MM.1S (cell line): ENCODE measurements at regions not wholly inside any gene's neighbourhood (a gene's known extent, or its start where the extent isn't known, plus 50 kb on each side); places are given as distances from the start of the nearest gene placed in this dataset.

Source experiments
- DNase-seq: peaks from one replicate; pipeline ENCODE4 v3.0.0-alpha.2; 2015
- H2AFZ ChIP-seq: fragments of 300-600 bp; sonication (generic); 2 replicates; pipeline ENCODE4 v1.6.0; 2016; ENCODE audit warnings: antibody characterized with exemption, low read length
- H3F3A ChIP-seq: fragments of 300-600 bp; sonication (generic); 2 replicates; pipeline ENCODE4 v1.6.1; 2016; ENCODE audit warnings: mild to moderate bottlenecking, antibody characterized with exemption, low read length, moderate library complexity, mixed read lengths; ENCODE audit not compliant: insufficient read depth
- H3K27ac ChIP-seq: fragments of 300-600 bp; sonication (generic); 2 replicates; pipeline ENCODE4 v1.5.1; 2016; ENCODE audit warnings: mild to moderate bottlenecking, low read length
- H3K27me3 ChIP-seq: fragments of 300-600 bp; sonication (generic); replicated peaks from 2 replicates; pipeline ENCODE4 v1.6.0; 2016; ENCODE audit warnings: low read length; ENCODE audit not compliant: insufficient read depth
- H3K36me3 ChIP-seq: fragments of 300-600 bp; sonication (generic); replicated peaks from 2 replicates; pipeline ENCODE4 v1.6.1; 2016; ENCODE audit warnings: mild to moderate bottlenecking, low read length, mixed read lengths; ENCODE audit not compliant: insufficient read depth
- H3K4me1 ChIP-seq: fragments of 300-600 bp; sonication (generic); 2 replicates; pipeline ENCODE4 v1.6.1; 2016; ENCODE audit warnings: low read length, mixed read lengths
- H3K4me2 ChIP-seq: fragments of 300-600 bp; sonication (generic); 2 replicates; pipeline ENCODE4 v1.6.0; 2016; ENCODE audit warnings: low read depth, low read length
- H3K4me3 ChIP-seq: fragments of 300-600 bp; sonication (generic); 2 replicates; pipeline ENCODE4 v1.5.1; 2016; ENCODE audit warnings: low read length, mixed read lengths
- H3K79me2 ChIP-seq: fragments of 300-600 bp; sonication (generic); 2 replicates; pipeline ENCODE4 v1.6.1; 2016; ENCODE audit warnings: mixed run types, low read length, mixed read lengths
- H3K9ac ChIP-seq: fragments of 300-600 bp; sonication (generic); 2 replicates; pipeline ENCODE4 v1.6.1; 2016; ENCODE audit warnings: low read length, mixed read lengths
- H3K9me2 ChIP-seq: fragments of 300-600 bp; sonication (generic); replicated peaks from 2 replicates; pipeline ENCODE4 v1.6.1; 2016; ENCODE audit warnings: mild to moderate bottlenecking, low read length, mixed read lengths; ENCODE audit not compliant: insufficient read depth
- H3K9me3 ChIP-seq: fragments of 300-600 bp; sonication (generic); replicated peaks from 2 replicates; pipeline ENCODE4 v1.6.1; 2016; ENCODE audit warnings: mild to moderate bottlenecking, low read length, mixed read lengths; ENCODE audit not compliant: insufficient read depth
- H4K20me1 ChIP-seq: fragments of 300-600 bp; sonication (generic); 2 replicates; pipeline ENCODE4 v1.6.1; 2016; ENCODE audit warnings: mild to moderate bottlenecking, low read length, moderate library complexity, mixed read lengths; ENCODE audit not compliant: insufficient read depth
- EZH2 ChIP-seq: fragments of 300-600 bp; sonication (generic); optimal IDR thresholded peaks from 2 replicates; pipeline ENCODE3; 2017; ENCODE audit warnings: low read depth, mild to moderate bottlenecking, antibody characterized with exemption, low read length, mixed read lengths
- EZH2phosphoT487 ChIP-seq: fragments of 300-600 bp; sonication (generic); IDR thresholded peaks from 2 replicates; pipeline ENCODE4 v1.6.1; 2018; ENCODE audit warnings: antibody characterized with exemption, low read length
- TF ChIP-seq, protein P1 (sequence below): fragments of 300-600 bp; sonication (generic); IDR thresholded peaks from 2 replicates; pipeline ENCODE4 v1.5.1; 2016; ENCODE audit warnings: antibody characterized with exemption, low read length, mixed read lengths

DNA sequence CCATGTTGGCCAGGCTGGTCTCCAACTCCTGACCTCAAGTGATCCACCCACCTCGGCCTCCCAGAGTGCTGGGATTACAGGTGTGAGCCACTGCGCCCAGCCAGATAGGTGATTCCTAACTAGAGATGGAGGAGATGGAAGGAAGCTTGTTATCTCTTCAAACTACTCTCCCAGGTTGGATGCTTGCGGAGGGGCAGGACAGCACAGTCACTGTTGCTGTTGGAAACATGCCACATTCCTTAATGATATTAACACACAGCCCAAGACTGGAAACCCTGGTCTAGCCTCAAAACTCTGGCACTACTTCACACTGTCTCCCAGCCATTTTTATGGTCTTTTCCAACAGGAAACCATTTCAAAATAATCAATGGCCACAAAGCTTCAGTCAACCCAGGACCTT, 468.8 kb upstream of the NRP1 start:
- TF ChIP-seq EZH2phosphoT487 (no peak), EZH2 (no peak)
- TF ChIP-seq, protein P1, sequence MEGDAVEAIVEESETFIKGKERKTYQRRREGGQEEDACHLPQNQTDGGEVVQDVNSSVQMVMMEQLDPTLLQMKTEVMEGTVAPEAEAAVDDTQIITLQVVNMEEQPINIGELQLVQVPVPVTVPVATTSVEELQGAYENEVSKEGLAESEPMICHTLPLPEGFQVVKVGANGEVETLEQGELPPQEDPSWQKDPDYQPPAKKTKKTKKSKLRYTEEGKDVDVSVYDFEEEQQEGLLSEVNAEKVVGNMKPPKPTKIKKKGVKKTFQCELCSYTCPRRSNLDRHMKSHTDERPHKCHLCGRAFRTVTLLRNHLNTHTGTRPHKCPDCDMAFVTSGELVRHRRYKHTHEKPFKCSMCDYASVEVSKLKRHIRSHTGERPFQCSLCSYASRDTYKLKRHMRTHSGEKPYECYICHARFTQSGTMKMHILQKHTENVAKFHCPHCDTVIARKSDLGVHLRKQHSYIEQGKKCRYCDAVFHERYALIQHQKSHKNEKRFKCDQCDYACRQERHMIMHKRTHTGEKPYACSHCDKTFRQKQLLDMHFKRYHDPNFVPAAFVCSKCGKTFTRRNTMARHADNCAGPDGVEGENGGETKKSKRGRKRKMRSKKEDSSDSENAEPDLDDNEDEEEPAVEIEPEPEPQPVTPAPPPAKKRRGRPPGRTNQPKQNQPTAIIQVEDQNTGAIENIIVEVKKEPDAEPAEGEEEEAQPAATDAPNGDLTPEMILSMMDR = no peak
- Histone ChIP-seq H3K9me2 (no peaks in the 10 kb centered on the region), H3K79me2 (no peaks in the 10 kb centered on the region), H3K9ac (no peak overlapping the region), H3K27me3 (no peaks in the 10 kb centered on the region), H3K4me3 (no peak overlapping the region), H3K4me2 (no peak overlapping the region), H3K4me1 (no peaks in the 10 kb centered on the region), H3K27ac (no peak overlapping the region), H3K9me3 (no peaks in the 10 kb centered on the region), H3F3A (no peaks in the 10 kb centered on the region), H2AFZ (no peak overlapping the region), H3K36me3 (no peaks in the 10 kb centered on the region), H4K20me1 (no peaks in the 10 kb centered on the region)
- no peak for DNase-seq

DNA sequence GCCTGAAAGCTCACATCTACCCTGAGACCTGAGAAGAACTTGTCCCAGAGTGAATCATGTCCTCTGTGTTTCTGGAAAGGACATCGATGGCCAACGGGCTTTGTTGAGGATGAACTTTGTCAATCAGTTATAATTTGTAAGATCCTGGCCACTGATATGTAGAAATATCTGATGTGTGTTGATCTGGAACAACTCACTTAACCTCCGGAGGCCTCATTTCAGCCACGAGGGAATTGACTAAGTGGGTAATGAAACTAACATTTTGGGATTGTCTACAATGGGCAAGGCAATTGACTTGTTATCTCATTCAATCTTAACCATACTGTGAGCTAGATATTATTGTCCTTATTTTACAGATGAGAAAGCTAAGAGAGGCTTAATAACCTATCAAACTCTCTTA, 468.1 kb upstream of the NRP1 start:
- Histone ChIP-seq H3K4me3 (no peak overlapping the region), H3K4me1 (no peaks in the 10 kb centered on the region)

DNA sequence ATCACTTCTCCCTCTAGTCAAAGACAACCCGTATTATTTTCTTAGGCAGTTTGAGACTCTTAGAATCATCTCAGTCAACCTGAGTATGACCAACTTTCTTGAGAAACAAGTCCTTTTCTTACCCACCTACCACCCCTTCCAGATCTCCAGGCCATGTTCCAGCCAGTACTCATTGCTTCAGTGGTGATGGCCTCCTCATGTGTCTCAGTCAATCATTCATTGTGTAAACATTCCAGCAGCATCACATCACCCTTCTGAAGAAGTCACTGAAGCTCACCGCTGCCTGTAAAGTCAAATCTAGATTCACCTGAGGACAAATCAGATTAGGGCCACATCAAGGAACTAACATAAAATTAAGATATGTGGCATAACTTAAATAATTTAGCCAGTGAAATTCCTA, 467.2 kb upstream of the NRP1 start:
- Histone ChIP-seq H3K36me3 (no peaks in the 10 kb centered on the region), H3K9me3 (no peaks in the 10 kb centered on the region), H3K9me2 (no peaks in the 10 kb centered on the region), H2AFZ (no peak overlapping the region), H3K4me1 (no peaks in the 10 kb centered on the region), H3K79me2 (no peaks in the 10 kb centered on the region), H3K27me3 (no peaks in the 10 kb centered on the region), H3K27ac (no peak overlapping the region), H4K20me1 (no peaks in the 10 kb centered on the region), H3K9ac (no peak overlapping the region), H3K4me3 (no peak overlapping the region), H3K4me2 (no peak overlapping the region), H3F3A (no peaks in the 10 kb centered on the region)
- no peak for DNase-seq
- no peak for TF ChIP-seq EZH2
- no peak for TF ChIP-seq EZH2phosphoT487
- TF ChIP-seq, protein P1 = no peak

More for the DNA sequence above, 468.1 kb upstream of the NRP1 start:
- Histone ChIP-seq H3K9ac (no peak overlapping the region), H3K27ac (no peak overlapping the region), H3K4me2 (no peak overlapping the region), H3K27me3 (no peaks in the 10 kb centered on the region), H2AFZ (no peak overlapping the region), H3K36me3 (no peaks in the 10 kb centered on the region), H3K9me2 (no peaks in the 10 kb centered on the region), H3K9me3 (no peaks in the 10 kb centered on the region), H3K79me2 (no peaks in the 10 kb centered on the region), H4K20me1 (no peaks in the 10 kb centered on the region), H3F3A (no peaks in the 10 kb centered on the region)
- TF ChIP-seq EZH2 = no peak
- no peak for DNase-seq

DNA sequence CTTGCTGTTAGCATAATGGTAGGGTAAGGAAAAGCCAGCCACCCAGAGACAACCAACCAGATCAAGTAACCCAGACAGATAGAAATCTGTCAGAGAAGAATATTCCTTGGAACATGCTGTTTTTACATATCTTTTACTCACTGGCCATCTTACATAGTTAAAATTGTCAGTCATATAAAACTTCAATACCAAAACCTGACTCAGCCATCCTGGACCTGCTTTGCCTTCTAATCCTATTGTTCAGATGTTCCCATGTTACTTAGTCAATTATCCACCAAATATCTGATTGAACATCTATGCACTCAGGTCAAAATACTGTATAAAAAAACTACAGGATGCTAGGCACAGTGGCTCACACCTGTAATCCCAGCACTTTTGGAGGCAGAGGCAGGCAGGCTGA, 466.5 kb upstream of the NRP1 start:
- Histone ChIP-seq H3K9ac (no peak overlapping the region), H2AFZ (no peak overlapping the region), H3K27ac (no peak overlapping the region), H3K4me2 (no peak overlapping the region), H4K20me1 (no peaks in the 10 kb centered on the region), H3K36me3 (no peaks in the 10 kb centered on the region), H3K27me3 (no peaks in the 10 kb centered on the region), H3K4me1 (no peaks in the 10 kb centered on the region), H3F3A (no peaks in the 10 kb centered on the region), H3K9me2 (no peaks in the 10 kb centered on the region), H3K79me2 (no peaks in the 10 kb centered on the region), H3K4me3 (no peak overlapping the region), H3K9me3 (no peaks in the 10 kb centered on the region)
- TF ChIP-seq EZH2phosphoT487 = no peak
- no peak for TF ChIP-seq EZH2
- TF ChIP-seq, protein P1 = no peak
- no peak for DNase-seq
